WTC11 (cell line): ENCODE measurements at regions not wholly inside any gene's neighbourhood (a gene's known extent, or its start where the extent isn't known, plus 50 kb on each side); places are given as distances from the start of the nearest gene placed in this dataset.

Source experiments
- ATAC-seq: fragments of 200-7000 bp; cut with Tn5 transposase; 2 replicates; pipeline ENCODE4 v1.10.0; 2021; ENCODE audit warnings: mild to moderate bottlenecking, moderate library complexity
- CTCF ChIA-PET: fragments of 300-600 bp; sonication (Branson Sonifier 250); formaldehyde crosslinking; loops from one replicate; lab custom pipeline; 2021; ENCODE audit warnings: antibody characterized with exemption; lab: Charles Lee
- POLR2A ChIA-PET: fragments of 350-600 bp; sonication (Branson Sonifier 250); formaldehyde crosslinking; loops from one replicate; lab custom pipeline; 2021; ENCODE audit warnings: antibody characterized with exemption; lab: Charles Lee
- DNase-seq: peaks from one replicate; pipeline ENCODE4 v3.0.0; 2021; ENCODE audit warnings: low spot score
- H3K27ac Mint-ChIP-seq: 2 replicates; pipeline ENCODE4 v1.8.0; 2021; ENCODE audit warnings: mixed read lengths
- H3K27me3 Mint-ChIP-seq: 2 replicates; pipeline ENCODE4 v1.8.0; 2021; ENCODE audit warnings: low read depth, mild to moderate bottlenecking, moderate library complexity, mixed read lengths
- H3K36me3 Mint-ChIP-seq: 2 replicates; pipeline ENCODE4 v1.8.0; 2021; ENCODE audit warnings: mixed read lengths
- H3K4me1 Mint-ChIP-seq: 2 replicates; pipeline ENCODE4 v1.8.0; 2022; ENCODE audit warnings: mixed read lengths
- H3K4me3 Mint-ChIP-seq: 2 replicates; pipeline ENCODE4 v1.8.0; 2021; ENCODE audit warnings: mild to moderate bottlenecking, moderate library complexity, mixed read lengths
- H3K9me3 Mint-ChIP-seq: 2 replicates; pipeline ENCODE4 v1.8.0; 2021; ENCODE audit warnings: mixed read lengths
- CREB1 ChIP-seq: sonication (generic); formaldehyde crosslinking; IDR thresholded peaks from 2 replicates; pipeline ENCODE4 v1.8.0; 2023; ENCODE audit warnings: mild to moderate bottlenecking, missing genetic modification reagents
- FOXP1 ChIP-seq: sonication (generic); formaldehyde crosslinking; IDR thresholded peaks from 2 replicates; pipeline ENCODE4 v1.8.0; 2022; ENCODE audit warnings: missing genetic modification reagents, mild to moderate bottlenecking, moderate library complexity, borderline replicate concordance
- HMGA2 ChIP-seq: fragments of 250-450 bp; sonication (Bioruptor Pico); IDR thresholded peaks from 2 replicates; pipeline ENCODE4 v1.4.0; 2021; ENCODE audit warnings: mild to moderate bottlenecking, moderate library complexity
- NFE2L1 ChIP-seq: sonication (generic); formaldehyde crosslinking; IDR thresholded peaks from 2 replicates; pipeline ENCODE4 v1.8.1; 2023; ENCODE audit warnings: missing genetic modification reagents
- PRRX2 ChIP-seq: fragments of 250-450 bp; sonication (Bioruptor Pico); IDR thresholded peaks from 2 replicates; pipeline ENCODE4 v1.8.0; 2021; ENCODE audit warnings: mild to moderate bottlenecking
- RELA ChIP-seq: sonication (generic); formaldehyde crosslinking; IDR thresholded peaks from 2 replicates; pipeline ENCODE4 v1.8.1; 2022; ENCODE audit warnings: missing genetic modification reagents, mild to moderate bottlenecking, borderline replicate concordance
- TCF7 ChIP-seq: sonication (generic); formaldehyde crosslinking; IDR thresholded peaks from 2 replicates; pipeline ENCODE4 v1.8.0; 2022; ENCODE audit warnings: mild to moderate bottlenecking, low read depth, missing genetic modification reagents, moderate library complexity
- TEAD4 ChIP-seq: sonication (generic); formaldehyde crosslinking; IDR thresholded peaks from 2 replicates; pipeline ENCODE4 v1.8.0; 2022; ENCODE audit warnings: mild to moderate bottlenecking, missing genetic modification reagents
- ZBTB21 ChIP-seq: sonication (generic); formaldehyde crosslinking; IDR thresholded peaks from 2 replicates; pipeline ENCODE4 v1.8.1; 2023; ENCODE audit warnings: mild to moderate bottlenecking, missing genetic modification reagents, borderline replicate concordance
- ZNF317 ChIP-seq: sonication (generic); formaldehyde crosslinking; IDR thresholded peaks from 2 replicates; pipeline ENCODE4 v1.8.1; 2023; ENCODE audit warnings: low read depth, mild to moderate bottlenecking, moderate library complexity, missing genetic modification reagents, borderline replicate concordance
- TF ChIP-seq, protein P1 (sequence below): fragments of 200-600 bp; IDR thresholded peaks from 2 replicates; pipeline ENCODE4 v1.8.0; 2022; ENCODE audit warnings: antibody characterized with exemption
- TF ChIP-seq, protein P2 (sequence below): sonication (generic); formaldehyde crosslinking; IDR thresholded peaks from 2 replicates; pipeline ENCODE4 v1.8.0; 2022; ENCODE audit warnings: mild to moderate bottlenecking, missing genetic modification reagents
- TF ChIP-seq, protein P3 (sequence below): fragments of 250-450 bp; sonication (Bioruptor Pico); IDR thresholded peaks from 2 replicates; pipeline ENCODE4 v1.9.0; 2021; ENCODE audit warnings: mild to moderate bottlenecking, borderline replicate concordance
- TF ChIP-seq, protein P4 (sequence below): sonication (generic); formaldehyde crosslinking; IDR thresholded peaks from 2 replicates; pipeline ENCODE4 v1.8.1; 2022; ENCODE audit warnings: mild to moderate bottlenecking, moderate library complexity, missing genetic modification reagents
- TF ChIP-seq, protein P5 (sequence below): sonication (generic); formaldehyde crosslinking; IDR thresholded peaks from 2 replicates; pipeline ENCODE4 v1.8.0; 2022; ENCODE audit warnings: mild to moderate bottlenecking, missing genetic modification reagents

DNA sequence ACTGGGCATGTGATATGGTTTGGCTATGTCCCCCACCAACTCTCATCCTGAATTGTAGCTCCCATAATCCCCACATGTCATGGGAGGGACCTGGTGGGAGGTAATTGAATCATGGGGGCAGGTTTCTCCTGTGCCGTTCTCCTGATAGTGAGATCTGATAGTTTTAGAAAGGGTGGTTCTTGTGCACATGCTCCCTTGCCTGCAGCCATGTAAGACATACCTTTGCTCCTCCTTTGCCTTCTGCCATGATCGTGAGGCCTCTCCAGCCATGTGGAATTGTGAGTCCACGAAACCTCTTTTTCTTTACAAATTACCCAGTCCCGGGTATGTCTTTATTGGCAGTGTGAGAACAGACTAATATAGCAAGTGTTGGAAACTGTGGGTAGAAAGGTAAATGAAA, 99.5 kb upstream of the HMCN1 start:
- Mint-ChIP-seq H3K27me3 (0 out of 2 replicates have a peak, but pooled peaks cover 4% of the 10 kb centered on the region), H3K4me3 (no peak overlapping the region), H3K27ac (no peak overlapping the region), H3K36me3 (peaks cover 42% of the 10 kb centered on the region), H3K4me1 (no peaks in the 10 kb centered on the region), H3K9me3 (peaks cover 47% of the 10 kb centered on the region)
- TF ChIP-seq, protein P1, sequence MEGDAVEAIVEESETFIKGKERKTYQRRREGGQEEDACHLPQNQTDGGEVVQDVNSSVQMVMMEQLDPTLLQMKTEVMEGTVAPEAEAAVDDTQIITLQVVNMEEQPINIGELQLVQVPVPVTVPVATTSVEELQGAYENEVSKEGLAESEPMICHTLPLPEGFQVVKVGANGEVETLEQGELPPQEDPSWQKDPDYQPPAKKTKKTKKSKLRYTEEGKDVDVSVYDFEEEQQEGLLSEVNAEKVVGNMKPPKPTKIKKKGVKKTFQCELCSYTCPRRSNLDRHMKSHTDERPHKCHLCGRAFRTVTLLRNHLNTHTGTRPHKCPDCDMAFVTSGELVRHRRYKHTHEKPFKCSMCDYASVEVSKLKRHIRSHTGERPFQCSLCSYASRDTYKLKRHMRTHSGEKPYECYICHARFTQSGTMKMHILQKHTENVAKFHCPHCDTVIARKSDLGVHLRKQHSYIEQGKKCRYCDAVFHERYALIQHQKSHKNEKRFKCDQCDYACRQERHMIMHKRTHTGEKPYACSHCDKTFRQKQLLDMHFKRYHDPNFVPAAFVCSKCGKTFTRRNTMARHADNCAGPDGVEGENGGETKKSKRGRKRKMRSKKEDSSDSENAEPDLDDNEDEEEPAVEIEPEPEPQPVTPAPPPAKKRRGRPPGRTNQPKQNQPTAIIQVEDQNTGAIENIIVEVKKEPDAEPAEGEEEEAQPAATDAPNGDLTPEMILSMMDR: no peak
- TF ChIP-seq RELA (CRISPR knock-in tag) (no peak), HMGA2 (CRISPR knock-in tag) (no peak), TEAD4 (CRISPR knock-in tag) (no peak), CREB1 (CRISPR knock-in tag) (no peak), TCF7 (CRISPR knock-in tag) (no peak), ZBTB21 (CRISPR knock-in tag) (no peak), PRRX2 (CRISPR knock-in tag) (no peak), NFE2L1 (CRISPR knock-in tag) (no peak), FOXP1 (CRISPR knock-in tag) (no peak), ZNF317 (no peak)
- TF ChIP-seq, protein P2, sequence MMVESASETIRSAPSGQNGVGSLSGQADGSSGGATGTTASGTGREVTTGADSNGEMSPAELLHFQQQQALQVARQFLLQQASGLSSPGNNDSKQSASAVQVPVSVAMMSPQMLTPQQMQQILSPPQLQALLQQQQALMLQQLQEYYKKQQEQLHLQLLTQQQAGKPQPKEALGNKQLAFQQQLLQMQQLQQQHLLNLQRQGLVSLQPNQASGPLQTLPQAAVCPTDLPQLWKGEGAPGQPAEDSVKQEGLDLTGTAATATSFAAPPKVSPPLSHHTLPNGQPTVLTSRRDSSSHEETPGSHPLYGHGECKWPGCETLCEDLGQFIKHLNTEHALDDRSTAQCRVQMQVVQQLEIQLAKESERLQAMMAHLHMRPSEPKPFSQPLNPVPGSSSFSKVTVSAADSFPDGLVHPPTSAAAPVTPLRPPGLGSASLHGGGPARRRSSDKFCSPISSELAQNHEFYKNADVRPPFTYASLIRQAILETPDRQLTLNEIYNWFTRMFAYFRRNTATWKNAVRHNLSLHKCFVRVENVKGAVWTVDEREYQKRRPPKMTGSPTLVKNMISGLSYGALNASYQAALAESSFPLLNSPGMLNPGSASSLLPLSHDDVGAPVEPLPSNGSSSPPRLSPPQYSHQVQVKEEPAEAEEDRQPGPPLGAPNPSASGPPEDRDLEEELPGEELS (CRISPR knock-in tag): no peak
- TF ChIP-seq, protein P3, sequence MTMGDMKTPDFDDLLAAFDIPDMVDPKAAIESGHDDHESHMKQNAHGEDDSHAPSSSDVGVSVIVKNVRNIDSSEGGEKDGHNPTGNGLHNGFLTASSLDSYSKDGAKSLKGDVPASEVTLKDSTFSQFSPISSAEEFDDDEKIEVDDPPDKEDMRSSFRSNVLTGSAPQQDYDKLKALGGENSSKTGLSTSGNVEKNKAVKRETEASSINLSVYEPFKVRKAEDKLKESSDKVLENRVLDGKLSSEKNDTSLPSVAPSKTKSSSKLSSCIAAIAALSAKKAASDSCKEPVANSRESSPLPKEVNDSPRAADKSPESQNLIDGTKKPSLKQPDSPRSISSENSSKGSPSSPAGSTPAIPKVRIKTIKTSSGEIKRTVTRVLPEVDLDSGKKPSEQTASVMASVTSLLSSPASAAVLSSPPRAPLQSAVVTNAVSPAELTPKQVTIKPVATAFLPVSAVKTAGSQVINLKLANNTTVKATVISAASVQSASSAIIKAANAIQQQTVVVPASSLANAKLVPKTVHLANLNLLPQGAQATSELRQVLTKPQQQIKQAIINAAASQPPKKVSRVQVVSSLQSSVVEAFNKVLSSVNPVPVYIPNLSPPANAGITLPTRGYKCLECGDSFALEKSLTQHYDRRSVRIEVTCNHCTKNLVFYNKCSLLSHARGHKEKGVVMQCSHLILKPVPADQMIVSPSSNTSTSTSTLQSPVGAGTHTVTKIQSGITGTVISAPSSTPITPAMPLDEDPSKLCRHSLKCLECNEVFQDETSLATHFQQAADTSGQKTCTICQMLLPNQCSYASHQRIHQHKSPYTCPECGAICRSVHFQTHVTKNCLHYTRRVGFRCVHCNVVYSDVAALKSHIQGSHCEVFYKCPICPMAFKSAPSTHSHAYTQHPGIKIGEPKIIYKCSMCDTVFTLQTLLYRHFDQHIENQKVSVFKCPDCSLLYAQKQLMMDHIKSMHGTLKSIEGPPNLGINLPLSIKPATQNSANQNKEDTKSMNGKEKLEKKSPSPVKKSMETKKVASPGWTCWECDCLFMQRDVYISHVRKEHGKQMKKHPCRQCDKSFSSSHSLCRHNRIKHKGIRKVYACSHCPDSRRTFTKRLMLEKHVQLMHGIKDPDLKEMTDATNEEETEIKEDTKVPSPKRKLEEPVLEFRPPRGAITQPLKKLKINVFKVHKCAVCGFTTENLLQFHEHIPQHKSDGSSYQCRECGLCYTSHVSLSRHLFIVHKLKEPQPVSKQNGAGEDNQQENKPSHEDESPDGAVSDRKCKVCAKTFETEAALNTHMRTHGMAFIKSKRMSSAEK: no peak
- ChIA-PET POLR2A (no interaction called here), CTCF (interaction anchor here (1.4 kb wide), 1 partner anchor 318 kb away, joined by 3 read pairs; the partner anchor contains the start of gene IVNS1ABP)
- no peak for ATAC-seq
- no peak for DNase-seq

DNA sequence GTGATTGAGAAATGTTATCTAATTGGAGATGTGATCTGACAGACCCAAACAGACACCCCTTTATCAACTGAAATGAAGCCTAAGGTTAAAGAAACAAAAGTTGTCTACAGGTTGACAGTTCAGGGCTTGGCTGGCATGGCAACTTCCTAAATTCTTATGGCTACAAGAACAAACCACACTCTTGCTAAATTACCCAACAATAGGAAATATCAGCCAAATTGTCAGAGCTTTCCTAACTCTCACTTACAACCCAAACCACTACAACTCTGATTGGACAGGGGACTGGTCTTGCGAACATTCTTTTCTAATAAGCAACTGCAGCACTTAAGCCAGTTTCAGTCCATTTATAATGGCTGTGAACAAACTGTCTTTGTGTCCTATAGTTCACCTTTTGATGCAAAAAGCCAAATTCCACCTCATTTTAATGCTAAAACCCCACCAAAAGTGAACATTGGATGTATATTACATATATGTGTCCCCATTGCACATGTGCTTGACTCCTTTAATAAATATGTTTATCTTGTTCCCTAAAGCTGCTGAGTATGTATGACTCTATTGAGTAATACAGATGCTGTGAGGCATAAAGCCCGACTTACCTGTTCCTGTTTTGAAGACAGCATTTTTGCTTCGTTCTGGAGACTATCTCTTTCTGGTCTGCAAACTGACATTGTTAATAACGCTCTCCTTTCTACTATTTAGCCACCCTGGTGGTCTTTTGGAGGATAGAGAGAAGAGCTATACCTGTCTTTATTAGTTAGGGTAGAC, 101.3 kb upstream of the HMCN1 start:
- no peak for ATAC-seq
- TF ChIP-seq, protein P4, sequence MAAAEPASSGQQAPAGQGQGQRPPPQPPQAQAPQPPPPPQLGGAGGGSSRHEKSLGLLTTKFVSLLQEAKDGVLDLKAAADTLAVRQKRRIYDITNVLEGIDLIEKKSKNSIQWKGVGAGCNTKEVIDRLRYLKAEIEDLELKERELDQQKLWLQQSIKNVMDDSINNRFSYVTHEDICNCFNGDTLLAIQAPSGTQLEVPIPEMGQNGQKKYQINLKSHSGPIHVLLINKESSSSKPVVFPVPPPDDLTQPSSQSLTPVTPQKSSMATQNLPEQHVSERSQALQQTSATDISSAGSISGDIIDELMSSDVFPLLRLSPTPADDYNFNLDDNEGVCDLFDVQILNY: no peak
- TF ChIP-seq, protein P5, sequence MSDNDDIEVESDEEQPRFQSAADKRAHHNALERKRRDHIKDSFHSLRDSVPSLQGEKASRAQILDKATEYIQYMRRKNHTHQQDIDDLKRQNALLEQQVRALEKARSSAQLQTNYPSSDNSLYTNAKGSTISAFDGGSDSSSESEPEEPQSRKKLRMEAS (CRISPR knock-in tag): no peak
- TF ChIP-seq, all 79 proteins: peak for 0
- POLR2A ChIA-PET: no interaction called here
- CTCF ChIA-PET: interaction anchor here (1.2 kb wide), 1 partner anchor 36 kb away, joined by 3 read pairs; no protein-coding TSS in a partner anchor
- DNase-seq: no peak
- Mint-ChIP-seq H3K4me3 (no peak overlapping the region), H3K27ac (no peak overlapping the region), H3K36me3 (peaks cover 31% of the 10 kb centered on the region), H3K4me1 (peaks cover 10% of the 10 kb centered on the region), H3K9me3 (peaks cover 36% of the 10 kb centered on the region), H3K27me3 (0 out of 2 replicates have a peak, but pooled peaks cover 4% of the 10 kb centered on the region)
